ENCODE measurements at regions not wholly inside any gene's neighbourhood (a gene's known extent, or its start where the extent isn't known, plus 50 kb on each side); places are given as distances from the start of the nearest gene placed in this dataset.
"Not testable (repeated sequence)": the region's sequence is repeated elsewhere in the genome, so short reads cannot be mapped to it uniquely, and the experiment has no call there.

GRCh38 chr4:164141755-164142375, 612.1 kb upstream of the SMIM31 start:
- TF ChIP-seq CTCF, POLR2A (IDR thresholded peaks at IDR 0.05): not testable (repeated sequence)
